ENCODE measurements at regions not wholly inside any gene's neighbourhood (a gene's known extent, or its start where the extent isn't known, plus 50 kb on each side); places are given as distances from the start of the nearest gene placed in this dataset.
"Not testable (repeated sequence)": the region's sequence is repeated elsewhere in the genome, so short reads cannot be mapped to it uniquely, and the experiment has no call there.

DNA sequence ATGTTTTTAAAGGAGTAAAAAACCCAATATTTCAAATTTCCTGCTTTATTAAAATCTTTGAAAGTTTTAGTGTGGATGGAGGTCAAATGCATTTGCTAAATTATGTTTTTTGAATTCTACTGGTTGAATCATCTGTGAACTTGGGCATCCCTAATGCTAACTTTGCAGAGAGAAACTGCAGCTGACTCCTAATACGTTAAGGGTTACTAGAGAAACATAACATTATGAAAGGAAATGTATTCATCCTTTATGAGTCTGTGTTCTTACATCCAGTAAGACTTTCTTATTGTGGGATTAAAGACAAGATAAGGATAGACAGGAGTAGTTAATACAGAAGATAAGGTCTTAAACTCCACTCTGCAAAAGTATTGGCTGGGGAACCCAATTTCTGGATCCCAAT, 140.6 kb downstream of the FAM124B start:
- DNase-seq (ENCODE audit: low read depth), result no peak

DNA sequence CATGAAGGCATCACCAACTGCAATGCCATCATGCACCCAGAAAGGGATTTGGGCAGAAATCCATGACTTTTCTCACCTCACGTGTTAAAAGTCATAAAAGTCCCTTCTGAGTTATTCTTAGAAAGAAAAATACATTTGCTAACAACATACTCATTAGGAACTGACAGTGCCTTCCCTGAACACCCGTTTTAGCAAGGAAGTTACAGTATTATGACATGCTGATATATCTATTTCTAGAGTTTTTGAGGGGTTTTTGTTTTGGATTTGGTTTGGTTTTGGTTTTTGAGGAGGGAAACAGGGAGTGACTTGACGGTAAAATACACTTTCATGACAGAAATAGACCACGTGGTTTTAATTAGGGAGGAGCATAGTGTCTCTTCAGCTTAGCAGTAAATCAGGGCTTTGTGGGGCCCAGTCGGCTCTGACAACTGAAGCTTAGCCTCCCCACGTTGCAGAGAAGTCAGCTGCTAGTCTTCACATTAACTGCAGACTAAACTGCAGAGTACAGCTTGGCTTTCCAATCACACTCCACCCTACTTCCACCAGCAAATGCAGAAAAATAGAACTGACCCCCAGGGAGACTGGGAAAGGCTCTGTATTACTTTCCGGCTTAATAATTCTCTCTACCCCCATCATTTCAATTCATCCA, 141.4 kb downstream of the FAM124B start:
- DNase-seq (ENCODE audit: low read depth), result no peak

DNA sequence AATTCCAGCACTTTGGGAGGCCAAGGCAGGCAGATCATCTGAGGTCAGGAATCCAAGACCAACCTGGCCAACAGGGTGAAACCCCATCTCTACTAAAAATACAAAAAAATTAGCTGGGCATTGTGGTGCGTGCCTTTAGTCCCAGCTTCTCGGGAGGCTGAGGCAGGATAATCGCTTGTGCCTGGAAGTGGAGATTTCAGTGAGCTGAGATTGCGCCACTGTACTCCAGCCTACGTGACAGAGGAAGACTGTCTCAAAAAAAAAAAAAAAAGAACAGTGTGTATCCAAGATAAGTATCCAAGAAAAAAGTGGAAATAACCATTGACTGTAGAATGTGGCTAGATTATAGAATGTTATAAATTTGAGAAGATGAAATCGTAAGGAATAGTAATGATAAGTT, 142.1 kb downstream of the FAM124B start:
- no peak for DNase-seq (ENCODE audit: low read depth)

DNA sequence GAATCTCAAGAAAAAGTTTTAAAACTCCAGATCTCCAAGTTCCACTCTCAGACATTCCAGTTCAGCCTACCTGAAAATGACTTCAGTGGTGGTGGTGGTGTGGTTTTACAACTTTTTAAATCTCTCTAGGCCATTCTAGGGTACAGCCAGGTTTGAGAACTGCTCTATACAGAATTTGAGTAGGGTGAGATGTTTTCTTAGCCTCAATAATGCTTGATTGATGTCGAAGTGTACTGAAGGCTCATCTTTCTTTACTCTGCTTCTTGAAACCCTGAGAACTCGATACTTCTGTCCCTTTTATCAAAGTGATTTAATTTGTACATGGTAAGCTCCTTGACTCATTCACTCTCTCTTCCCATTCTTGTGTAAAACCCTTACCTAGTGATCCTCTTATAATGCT, 143.8 kb downstream of the FAM124B start:
- no peak for DNase-seq (ENCODE audit: low read depth)

DNA sequence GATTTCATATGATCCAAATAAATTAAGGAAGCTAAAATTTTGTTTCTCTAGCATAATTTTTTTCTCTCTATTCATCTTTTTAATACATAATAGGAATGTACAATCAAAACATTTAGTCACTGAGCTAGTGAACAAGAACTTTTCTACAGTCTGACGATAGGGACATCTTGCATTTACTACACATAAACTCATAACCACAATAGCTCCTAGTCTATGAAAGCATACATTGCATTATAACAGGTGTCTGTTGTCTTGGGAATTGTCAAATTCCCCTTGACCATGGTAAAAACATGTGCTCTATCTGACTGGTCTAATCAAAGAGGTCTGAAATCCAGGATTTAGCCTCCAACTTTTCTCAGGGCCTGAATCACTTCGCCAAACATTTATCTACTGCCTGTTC, 144.8 kb downstream of the FAM124B start:
- no peak for DNase-seq (ENCODE audit: low read depth)

DNA sequence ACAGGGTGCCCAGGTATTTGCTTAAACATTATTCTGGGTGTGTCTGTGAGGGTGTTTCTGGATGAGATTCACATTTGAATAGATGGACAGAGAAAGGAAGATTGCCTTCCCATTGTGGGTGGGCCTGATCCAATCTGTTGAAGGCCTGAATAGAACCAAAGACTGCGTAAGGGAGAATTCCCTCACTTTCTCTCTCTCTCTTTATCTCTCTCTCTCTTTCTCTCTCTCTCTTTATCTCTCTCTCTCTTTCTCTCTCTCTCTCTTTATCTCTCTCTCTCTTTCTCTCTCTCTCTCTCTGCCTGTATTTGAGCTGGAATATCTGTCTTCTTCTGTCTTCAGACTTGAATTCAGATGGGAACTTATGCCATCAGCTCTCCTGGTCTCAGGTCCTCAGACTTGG, 148.4 kb downstream of the FAM124B start:
- no peak for DNase-seq (ENCODE audit: low read depth)

DNA sequence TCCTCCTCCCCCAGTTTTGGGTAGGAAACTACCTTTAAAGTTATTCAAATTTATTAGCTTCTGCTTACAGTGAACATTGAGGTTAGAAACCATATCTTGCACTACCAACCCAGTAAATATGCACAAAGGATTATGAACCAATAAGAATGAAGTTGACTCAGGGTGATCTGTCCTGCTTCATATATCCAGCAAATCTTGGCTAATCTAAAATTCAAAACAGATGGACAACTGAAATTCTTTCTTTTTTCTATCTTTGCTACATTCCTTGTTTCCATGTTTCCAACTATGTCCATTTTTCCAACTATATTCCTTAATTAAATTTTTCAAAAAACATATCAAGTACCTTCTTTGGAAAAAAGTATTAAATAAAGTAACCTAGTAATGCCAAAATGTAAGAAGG, 149.3 kb downstream of the FAM124B start:
- DNase-seq (ENCODE audit: low read depth), result no peak

DNA sequence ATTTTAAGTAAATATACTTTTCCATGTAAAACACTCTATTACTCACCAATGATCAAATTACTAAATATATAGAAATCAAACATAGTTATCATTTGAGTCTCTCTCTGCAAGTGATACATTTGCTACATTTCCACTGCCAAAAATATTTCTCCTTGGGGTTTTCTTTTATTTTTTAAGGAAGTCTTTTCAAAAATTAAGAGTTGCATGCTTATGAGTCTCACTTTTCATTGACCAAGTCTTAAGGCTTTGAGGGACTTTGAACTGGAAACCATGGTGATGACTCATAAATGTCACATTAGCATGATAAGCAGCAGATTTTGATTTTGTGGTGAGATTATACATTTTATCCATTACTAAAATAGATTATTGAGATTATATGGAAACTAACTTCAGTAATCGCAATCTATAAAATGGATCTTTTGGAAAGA, 152.9 kb downstream of the FAM124B start:
- DNase-seq (ENCODE audit: low read depth), result no peak

DNA sequence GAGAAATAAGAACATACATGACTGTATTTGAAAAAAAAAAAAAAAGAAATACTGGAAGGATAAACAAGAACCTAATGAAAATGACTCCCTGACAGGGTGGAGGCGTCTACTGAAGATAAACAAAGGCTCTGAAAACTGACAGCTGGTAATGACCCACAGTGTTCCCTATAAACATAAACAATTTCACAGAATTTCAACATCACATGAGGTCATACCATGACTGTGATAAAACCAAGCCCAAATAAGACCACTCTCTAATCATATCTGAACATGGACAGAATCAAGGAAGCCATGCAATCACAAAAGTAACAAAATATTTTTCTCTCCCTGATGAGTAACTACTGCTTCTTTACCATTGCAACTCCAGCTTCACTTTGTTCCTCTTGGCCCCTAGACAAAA, 159.3 kb downstream of the FAM124B start:
- no peak for DNase-seq (ENCODE audit: low read depth)

DNA sequence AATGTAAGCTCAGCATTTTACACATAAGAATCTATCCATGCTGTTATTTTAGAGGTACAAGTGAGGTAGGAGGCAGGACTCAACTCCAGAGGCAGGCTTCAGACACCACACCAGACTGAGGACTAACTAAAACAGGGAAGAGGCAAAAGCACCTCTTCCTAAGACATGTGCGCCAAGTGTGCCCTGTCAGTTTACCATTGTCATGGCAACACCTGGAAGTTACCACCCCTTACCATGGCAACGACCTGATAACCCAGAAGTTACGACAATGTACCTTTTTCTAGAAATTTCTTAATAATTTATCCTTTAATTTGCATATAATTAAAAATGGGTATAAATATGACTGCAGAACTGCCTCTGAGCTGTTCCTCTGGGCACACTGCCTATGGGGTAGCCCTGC, 160.1 kb downstream of the FAM124B start:
- DNase-seq (ENCODE audit: low read depth), result no peak

DNA sequence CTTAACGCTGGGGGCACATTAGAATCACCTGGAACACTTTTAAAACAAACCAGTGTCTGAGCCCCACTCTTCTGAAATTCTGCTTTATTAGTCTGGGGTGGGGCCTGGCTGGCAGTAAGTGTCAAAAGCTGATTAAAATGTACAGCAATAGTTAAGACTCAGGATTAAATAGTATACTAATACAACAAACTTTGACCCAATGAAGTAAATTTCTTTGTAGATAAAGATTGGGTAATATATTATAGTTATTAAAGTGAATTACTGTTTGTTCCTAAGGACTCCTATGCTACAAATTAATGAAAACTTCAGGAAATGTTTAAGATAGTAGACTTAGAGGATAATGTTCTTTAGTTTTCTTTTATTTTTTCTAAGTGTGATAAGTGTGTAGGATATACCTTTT, 160.9 kb downstream of the FAM124B start:
- no peak for DNase-seq (ENCODE audit: low read depth)

DNA sequence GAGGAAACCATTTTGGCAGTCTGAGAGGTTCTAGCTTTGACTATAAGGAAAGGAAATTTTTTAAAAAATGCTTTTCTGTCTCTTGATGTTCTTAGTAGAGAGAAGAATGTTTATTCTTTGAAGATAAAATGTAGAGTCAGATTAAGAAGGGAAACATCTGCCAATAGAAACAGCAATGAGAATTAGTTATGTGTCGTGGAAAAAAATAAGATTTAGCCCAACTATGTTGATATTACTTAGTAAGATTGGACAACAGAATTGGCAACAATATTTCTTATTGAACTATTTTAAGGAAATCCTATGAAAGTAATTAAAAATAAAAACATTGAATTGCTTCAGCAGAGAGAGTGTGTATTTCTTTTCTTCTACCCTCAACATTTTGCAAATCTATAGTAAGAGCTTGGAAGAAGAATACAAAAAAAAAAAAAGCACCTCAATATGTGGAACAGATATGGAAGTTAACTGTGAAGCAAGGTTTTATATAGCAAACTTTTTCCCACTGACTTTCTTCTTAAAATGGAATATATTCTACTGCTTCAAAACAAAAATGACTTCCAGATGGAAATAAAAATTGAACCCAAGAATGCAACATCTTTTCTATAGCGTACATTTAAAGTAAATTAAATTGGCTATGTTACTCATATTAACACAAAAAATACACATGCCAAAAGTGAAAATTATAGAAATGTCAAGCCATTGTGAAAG, 177.9 kb downstream of the FAM124B start:
- no peak for DNase-seq (ENCODE audit: low read depth)

DNA sequence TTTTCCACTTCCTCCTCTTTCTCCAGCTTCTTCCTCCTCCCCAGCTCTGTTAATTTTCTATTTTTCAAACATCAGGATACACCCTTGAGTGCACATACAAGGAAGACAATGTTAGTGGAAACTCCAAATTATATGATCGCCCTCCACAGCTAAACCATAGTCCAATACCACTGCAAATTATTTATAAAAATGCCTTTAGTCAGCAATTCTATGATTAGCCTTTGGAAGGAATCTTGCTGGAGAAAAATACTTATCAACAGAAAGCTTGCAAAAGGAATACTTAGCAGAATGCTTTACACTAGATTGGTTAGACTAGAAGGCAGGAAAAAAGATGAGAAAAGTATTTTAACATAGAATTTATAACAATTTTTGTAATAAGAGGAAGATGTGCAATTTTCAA, 178.9 kb downstream of the FAM124B start:
- DNase-seq (ENCODE audit: low read depth), result no peak

DNA sequence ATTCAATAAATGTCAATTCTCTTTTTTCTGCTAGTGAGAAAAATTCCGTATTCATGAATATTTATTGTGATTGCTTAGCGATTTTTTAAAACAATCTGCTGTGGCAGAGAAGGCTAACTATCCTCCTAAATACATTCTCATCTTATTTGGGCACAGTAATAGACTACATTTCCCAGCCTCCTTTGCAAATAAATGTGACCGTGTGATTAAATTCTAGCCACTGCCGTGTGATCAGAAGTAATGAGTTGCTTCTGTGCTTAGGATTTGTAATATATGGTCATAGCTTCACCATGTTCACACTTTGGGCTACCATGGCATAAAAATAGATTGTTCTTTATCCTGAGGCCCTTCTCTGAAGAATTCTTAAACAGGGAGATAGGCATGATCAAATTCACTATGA, 179.6 kb downstream of the FAM124B start:
- DNase-seq (ENCODE audit: low read depth), result no peak

DNA sequence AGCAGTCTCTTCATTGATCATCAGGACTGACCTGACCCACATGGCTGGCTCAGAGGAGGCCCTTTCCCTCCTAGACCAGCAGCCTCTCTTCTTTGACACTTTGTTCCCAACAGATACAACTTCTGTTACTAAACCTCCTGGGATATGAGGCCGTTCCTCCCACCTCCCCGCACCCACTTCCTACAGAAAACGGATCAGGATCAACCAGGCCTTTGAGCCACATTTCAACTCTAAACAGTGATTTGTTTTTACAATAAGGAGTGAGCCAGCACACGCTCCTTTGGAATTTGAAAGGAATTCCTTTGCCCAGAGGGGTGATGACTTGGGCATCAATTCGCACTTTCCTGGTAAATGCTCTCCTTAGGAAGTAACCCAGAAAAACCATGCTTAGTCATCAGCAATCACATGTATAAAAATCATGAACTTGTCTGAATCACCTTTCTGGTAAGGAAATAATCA, 180.4 kb downstream of the FAM124B start:
- no peak for DNase-seq (ENCODE audit: low read depth)

DNA sequence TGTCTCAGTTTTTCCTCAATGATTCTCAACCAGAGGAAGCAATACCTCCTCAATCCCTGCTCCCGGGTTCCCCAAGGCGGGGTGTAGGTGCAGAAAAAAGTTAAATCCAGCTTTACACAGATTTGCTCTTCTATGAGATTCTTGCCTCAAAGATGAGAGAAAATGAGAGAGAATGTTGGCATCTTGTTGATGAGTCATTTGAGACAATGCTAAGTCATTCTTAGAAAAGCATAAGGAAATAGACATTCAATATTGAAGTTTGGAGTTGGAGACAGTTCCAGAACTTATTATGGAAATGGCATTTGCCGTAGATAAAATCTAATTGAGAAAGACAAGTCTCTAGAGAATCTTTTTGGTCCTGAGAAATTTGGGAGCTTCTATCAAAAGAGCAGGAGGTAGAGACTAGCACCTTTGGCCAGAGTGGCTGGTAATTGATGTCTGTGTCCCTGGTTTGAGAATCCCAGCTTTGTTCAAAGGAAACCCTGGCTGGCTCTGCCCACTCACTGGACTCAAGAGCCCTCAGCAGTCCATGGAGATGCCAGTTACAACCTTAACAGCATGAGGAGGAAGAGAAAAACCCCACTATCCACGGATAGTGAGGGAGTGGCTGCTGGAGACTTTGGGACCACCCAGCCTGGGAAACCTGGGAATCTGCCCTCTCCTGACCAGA, 181.2 kb downstream of the FAM124B start:
- DNase-seq (ENCODE audit: low read depth), result no peak

DNA sequence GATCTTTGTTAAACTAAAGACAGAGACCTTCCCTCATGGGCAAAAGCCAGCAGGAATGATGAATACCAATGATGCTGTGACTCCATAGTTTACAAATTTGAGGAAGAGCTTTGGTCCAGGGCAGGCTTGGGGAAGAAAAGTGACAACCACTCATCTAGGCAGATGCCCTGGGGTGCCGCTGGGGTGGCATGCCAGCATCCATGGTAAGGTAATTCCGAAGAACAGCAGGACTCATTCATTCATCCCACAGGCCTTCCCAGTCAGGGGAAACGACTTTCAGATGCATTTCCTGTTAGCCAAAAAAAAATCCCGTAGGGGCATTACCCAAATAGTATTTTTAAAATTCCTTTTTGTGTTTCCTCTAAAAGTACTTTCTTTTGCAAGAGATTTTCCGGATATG, 180.7 kb upstream of the SERPINE2 start:
- no peak for DNase-seq (ENCODE audit: low read depth)

DNA sequence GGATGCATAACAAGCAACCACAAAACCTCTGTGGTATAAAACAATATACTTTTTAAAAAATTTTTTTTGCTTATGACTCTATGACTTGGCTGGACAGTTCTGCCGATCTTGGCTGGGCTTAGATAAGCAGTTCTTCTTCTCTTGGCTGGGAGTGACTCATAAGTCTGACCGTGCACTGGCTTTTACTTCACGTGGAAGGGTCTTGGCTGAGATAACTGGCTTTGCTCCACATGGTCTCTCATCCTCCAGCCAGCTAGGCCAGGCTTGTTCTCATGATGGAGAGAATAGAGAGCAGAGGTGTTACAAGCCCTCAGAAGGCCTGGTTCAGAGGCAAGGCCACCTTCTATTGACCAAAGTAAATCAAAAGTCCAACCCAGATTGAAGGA, 178.9 kb upstream of the SERPINE2 start:
- DNase-seq (ENCODE audit: low read depth), result no peak

DNA sequence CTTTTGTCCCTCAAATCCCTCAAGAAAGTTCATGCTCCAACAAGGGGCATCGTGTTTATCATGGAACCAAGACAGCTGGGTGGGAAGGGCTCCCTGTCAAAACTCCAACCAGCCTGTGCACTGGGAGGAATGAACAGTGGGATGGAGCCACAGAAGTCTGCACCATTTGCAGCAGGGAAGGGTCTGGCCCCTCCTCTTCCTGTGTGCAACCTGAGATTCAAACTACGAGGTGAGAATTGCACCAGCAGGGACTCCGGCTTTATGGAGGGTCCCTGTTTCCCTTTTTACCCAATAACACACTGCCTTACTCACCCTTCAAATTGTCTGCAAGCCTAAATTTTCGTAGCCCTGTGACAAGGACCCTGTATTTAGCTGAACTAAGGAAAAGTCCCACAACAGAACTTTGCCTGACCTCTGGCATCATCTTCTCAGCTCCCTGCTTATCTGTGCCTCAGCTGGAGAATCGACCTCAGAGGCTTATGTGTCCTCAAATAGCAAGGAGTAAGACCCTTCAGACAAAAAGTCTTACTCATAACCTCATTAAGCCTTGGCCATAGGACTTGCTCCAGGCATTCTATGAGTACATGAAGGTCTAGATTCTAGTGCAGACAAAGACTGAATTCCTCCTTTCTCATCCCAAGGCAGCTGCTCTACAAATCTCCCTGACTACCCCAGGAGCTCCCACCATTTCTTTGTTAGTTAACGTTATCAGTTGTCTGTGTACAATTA, 178.3 kb upstream of the SERPINE2 start:
- no peak for DNase-seq (ENCODE audit: low read depth)

DNA sequence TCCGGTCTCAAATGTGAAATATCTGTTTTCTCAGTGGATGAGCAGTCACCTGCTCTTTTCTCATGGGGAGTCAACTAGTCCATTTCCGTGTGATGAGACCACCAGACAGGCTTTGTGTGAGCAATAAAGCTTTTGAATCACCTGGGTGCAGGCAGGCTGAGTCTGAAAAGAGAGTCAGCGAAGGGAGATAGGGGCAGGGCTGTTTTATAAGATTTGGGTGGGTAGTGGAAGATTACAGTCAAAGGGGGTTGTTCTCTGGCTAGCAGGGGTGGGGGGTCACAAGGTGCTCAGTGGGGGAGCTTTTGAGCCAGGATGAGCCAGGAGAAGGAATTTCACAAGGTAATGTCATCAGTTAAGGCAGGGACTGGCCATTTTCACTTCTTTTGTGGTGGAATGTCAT, 176.5 kb upstream of the SERPINE2 start:
- DNase-seq (ENCODE audit: low read depth), result not testable (repeated sequence)

DNA sequence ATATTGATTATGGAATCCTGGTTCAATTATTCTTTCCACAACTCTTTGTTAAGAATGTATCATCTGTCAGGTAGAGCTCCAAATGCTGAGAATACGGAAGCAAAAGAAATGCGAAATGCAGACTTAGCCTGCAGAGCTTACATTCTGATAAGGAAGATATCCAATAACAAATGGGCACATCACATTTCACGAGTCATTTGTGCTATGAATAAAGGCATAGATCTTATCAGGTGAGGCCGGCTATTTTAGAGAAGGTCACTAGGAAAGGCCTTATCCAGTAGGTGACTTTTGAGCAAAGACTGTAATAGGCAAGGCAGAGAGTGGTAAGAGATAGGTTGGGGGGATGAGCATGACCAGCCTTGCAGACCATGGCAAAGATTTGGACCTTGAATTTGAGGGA, 174.3 kb upstream of the SERPINE2 start:
- DNase-seq (ENCODE audit: low read depth), result no peak

DNA sequence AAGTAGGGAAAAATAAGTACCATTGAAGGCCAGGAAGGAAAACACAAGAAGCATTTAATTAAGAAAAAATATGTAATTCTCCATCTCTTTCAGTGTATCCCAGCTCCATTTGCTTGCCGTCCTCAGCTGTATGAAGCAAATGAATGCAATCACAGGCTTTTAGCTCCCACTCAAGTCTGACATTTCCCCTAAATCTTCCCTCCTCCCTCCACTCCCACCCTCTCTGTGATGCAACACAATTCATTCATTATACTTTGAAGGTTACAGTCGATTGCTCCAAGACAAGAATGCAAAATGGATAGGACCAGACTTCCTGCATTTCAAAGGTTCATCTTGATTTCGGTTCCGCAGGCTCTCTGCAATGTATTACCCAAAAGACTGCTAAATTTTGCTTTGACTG, 172.7 kb upstream of the SERPINE2 start:
- no peak for DNase-seq (ENCODE audit: low read depth)

DNA sequence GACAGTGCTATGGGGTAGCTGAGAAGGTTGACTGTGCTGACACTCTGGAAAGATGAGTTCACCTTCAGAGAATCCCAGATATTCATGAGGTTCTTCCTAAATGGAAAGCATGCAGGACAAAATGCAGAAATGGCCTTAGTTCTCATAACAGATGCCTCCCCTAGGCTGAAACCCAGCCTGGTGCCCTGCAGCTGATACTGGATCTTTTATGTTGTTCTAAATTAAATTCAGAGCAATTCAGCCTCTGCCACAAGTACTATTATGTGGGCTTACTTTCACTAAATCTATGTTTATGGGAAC, 172.0 kb upstream of the SERPINE2 start:
- DNase-seq (ENCODE audit: low read depth), result no peak
